KOPT-K1 (cell line): ENCODE measurements at regions not wholly inside any gene's neighbourhood (a gene's known extent, or its start where the extent isn't known, plus 50 kb on each side); places are given as distances from the start of the nearest gene placed in this dataset.
"Not testable (repeated sequence)": the region's sequence is repeated elsewhere in the genome, so short reads cannot be mapped to it uniquely, and the experiment has no call there.

Source experiments
- H3K27ac ChIP-seq: fragments of 200-600 bp; sonication (generic); 2 replicates; pipeline ENCODE4 v1.5.1; 2016; ENCODE audit warnings: antibody characterized with exemption, mild to moderate bottlenecking, low read depth, low read length; ENCODE audit not compliant: poor library complexity, severe bottlenecking
- H3K36me3 ChIP-seq: fragments of 200-600 bp; sonication (generic); 2 replicates; pipeline ENCODE4 v1.5.1; 2017; ENCODE audit warnings: antibody characterized with exemption, mild to moderate bottlenecking, low read length, moderate library complexity; ENCODE audit not compliant: insufficient read depth
- H3K9me3 ChIP-seq: fragments of 200-600 bp; sonication (generic); 2 replicates; pipeline ENCODE4 v1.5.1; 2017; ENCODE audit warnings: antibody characterized with exemption, low read length, mild to moderate bottlenecking; ENCODE audit not compliant: insufficient read depth, poor library complexity, severe bottlenecking

GRCh38 chr12:37441371-37441770 is 875.2 kb upstream of the ALG10B start:
- H3K9me3 ChIP-seq, H3K36me3 ChIP-seq, H3K27ac ChIP-seq: not testable (repeated sequence)

- not testable (repeated sequence) for H3K36me3 ChIP-seq, H3K27ac ChIP-seq, H3K9me3 ChIP-seq
Observed at GRCh38 chr12:37455646-37456045, 860.9 kb upstream of the ALG10B start.

- H3K27ac ChIP-seq, H3K9me3 ChIP-seq, H3K36me3 ChIP-seq: not testable (repeated sequence)
Observed at GRCh38 chr12:37497939-37498338, 818.6 kb upstream of the ALG10B start.

GRCh38 chr12:37510256-37510655 is 806.3 kb upstream of the ALG10B start:
- H3K9me3 ChIP-seq, H3K36me3 ChIP-seq: not testable (repeated sequence)

GRCh38 chr12:37540581-37540980 is 776.0 kb upstream of the ALG10B start:
- peaks cover 35% of the 10 kb centered on the region for H3K9me3 ChIP-seq
- not testable (repeated sequence) for H3K27ac ChIP-seq, H3K36me3 ChIP-seq

More at GRCh38 chr12:37510256-37510655, 806.3 kb upstream of the ALG10B start:
- not testable (repeated sequence) for H3K27ac ChIP-seq

GRCh38 chr12:37541356-37541755 is 775.2 kb upstream of the ALG10B start:
- H3K36me3 ChIP-seq = no peaks in the 10 kb centered on the region
- no peak overlapping the region for H3K27ac ChIP-seq
- H3K9me3 ChIP-seq = peaks cover 42% of the 10 kb centered on the region

- Histone ChIP-seq H3K36me3 (no peaks in the 10 kb centered on the region), H3K9me3 (peaks cover 60% of the 10 kb centered on the region), H3K27ac (no peak overlapping the region)
Observed at GRCh38 chr12:37543131-37543965, 773.2 kb upstream of the ALG10B start.

GRCh38 chr12:37543966-37544668 is 772.5 kb upstream of the ALG10B start:
- Histone ChIP-seq H3K27ac (no peak overlapping the region), H3K9me3 (peaks cover 65% of the 10 kb centered on the region), H3K36me3 (no peaks in the 10 kb centered on the region)

GRCh38 chr12:37544669-37545330 is 771.8 kb upstream of the ALG10B start:
- not testable (repeated sequence) for H3K27ac ChIP-seq, H3K36me3 ChIP-seq
- peaks cover 65% of the 10 kb centered on the region for H3K9me3 ChIP-seq

- Histone ChIP-seq H3K9me3 (peaks cover 65% of the 10 kb centered on the region), H3K36me3 (no peaks in the 10 kb centered on the region), H3K27ac (no peak overlapping the region)
Observed at GRCh38 chr12:37545759-37546158, 770.8 kb upstream of the ALG10B start.

- no peak overlapping the region for H3K27ac ChIP-seq
- H3K9me3 ChIP-seq = peaks cover 60% of the 10 kb centered on the region
- H3K36me3 ChIP-seq = no peaks in the 10 kb centered on the region
Observed at GRCh38 chr12:37546206-37546605, 770.4 kb upstream of the ALG10B start.

- Histone ChIP-seq H3K36me3 (no peaks in the 10 kb centered on the region), H3K27ac (no peak overlapping the region), H3K9me3 (peaks cover 55% of the 10 kb centered on the region)
Observed at GRCh38 chr12:37546901-37547475, 769.6 kb upstream of the ALG10B start.

- Histone ChIP-seq H3K9me3 (peaks cover 52% of the 10 kb centered on the region), H3K27ac (no peak overlapping the region), H3K36me3 (no peaks in the 10 kb centered on the region)
Observed at GRCh38 chr12:37547611-37548010, 769.0 kb upstream of the ALG10B start.

GRCh38 chr12:37548266-37548805 is 768.2 kb upstream of the ALG10B start:
- Histone ChIP-seq H3K27ac (no peak overlapping the region), H3K36me3 (no peaks in the 10 kb centered on the region), H3K9me3 (peaks cover 46% of the 10 kb centered on the region)

GRCh38 chr12:37556957-37557356 is 759.6 kb upstream of the ALG10B start:
- not testable (repeated sequence) for H3K36me3 ChIP-seq, H3K9me3 ChIP-seq, H3K27ac ChIP-seq
